T47D (cell line): ENCODE measurements at regions not wholly inside any gene's neighbourhood (a gene's known extent, or its start where the extent isn't known, plus 50 kb on each side); places are given as distances from the start of the nearest gene placed in this dataset.
"Not testable (repeated sequence)": the region's sequence is repeated elsewhere in the genome, so short reads cannot be mapped to it uniquely, and the experiment has no call there.

ENCODE experiments used
- DNase-seq, 2 experiments: peaks; one replicate each; pipeline versions ENCODE4 v3.0.0 to v3.0.0-alpha.2; 2011 to 2012; ENCODE audit warnings: low read depth in 1 of 2, low spot score in 1 of 2
- in situ Hi-C: cut with HindIII; loops from 2 replicates; pipeline ENCODE4 v1.10.0; 2016; ENCODE audit warnings: low sequenced_read_pairs, low pct_unique_long_range_greater_than_20kb

DNA sequence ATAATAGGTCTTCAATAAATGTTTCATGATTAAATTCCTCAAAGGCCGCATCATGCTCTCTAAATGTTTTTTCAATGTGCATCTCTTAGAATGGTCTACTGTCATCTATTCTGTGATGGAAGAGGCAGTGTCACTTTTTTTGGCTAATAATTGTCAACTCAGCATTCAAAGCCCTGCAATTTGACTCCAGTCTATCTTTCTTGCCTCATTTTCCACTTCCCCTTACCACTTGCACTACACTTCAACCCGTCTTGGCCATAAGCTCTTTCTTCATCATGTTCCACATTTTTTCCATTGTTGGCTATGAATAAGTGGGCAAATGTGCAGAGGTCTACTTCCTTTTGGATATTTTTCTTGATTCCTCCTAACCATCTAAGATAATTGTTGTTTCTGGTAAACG lies 59.2 kb upstream of the POMZP3 start:
- DNase-seq, in situ Hi-C loops: not testable (repeated sequence)

DNA sequence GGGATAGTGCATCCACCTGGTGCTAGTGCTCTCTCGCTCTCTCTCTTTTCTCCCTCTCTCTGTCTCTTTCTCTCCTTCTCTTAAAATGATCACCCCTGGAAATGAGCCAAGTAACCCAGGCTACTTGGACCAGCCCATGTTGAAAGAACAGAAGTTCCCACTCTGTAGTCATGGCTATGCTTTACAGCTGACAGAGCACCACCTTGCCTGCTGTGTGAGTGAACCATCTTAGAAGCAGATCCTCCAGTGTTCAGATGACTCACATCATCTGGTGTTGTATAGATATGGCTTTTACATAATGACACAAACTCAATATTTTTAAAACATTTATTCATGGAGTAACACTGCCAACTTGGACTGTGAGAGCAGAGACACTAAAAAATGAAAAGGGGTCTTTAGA lies 57.7 kb upstream of the POMZP3 start:
- in situ Hi-C loops = not testable (repeated sequence)

DNA sequence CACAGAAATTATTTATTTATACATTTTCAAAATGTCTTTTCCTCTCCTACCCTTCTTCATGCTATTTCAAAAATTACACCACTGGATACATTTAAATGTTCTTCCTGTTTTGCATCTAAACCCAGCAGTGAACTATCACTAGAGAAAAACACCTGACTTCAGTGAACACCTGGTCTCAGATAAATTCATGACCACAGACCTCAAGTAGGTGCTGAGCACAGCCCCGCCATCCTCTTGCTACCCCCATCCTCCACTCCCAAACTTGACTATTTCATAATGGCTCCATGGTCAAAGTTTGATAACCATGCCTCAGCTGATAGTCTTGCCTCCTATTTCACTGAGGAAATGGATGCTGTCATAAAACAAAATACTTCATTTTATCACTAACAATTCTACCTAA lies 56.6 kb upstream of the POMZP3 start:
- DNase-seq, in situ Hi-C loops: not testable (repeated sequence)

More for the DNA sequence above, 57.7 kb upstream of the POMZP3 start:
- not testable (repeated sequence) for DNase-seq

DNA sequence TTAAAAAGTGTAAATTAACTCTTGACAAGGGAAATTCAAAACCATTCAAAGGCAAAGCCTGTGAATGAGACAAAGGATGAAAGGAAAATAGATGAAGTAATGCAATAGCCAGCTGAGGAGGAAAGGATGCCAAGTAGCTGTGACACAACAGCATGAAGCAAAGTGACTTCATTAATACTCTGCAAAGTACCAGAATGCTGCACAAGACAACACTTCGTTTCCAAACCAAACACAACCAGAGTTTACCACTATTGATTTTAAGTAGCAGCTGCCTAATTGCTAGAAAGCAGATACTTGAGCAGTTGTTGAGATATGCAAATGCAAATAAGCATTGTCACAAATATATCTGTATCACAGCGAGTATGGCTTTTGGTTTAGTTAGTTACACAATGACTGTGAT lies 54.7 kb upstream of the POMZP3 start:
- DNase-seq, in situ Hi-C loops: not testable (repeated sequence)

DNA sequence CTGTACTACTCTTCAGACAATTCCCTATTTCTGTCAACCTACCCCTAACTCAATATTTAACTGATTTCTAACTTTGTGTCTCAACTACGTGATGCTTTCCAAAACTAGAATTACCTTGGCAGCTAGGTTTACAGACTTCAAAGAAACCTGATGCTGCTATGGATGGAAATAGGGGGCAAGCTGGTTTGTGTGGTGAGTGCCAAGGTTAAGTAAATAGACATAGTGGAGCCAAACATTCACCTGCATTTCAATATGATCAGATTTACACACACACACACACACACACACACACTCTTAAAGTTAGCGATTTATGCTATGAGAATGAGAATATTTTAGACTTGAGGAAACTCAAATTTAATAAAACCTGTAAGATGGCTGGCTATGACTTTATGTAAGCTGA lies 52.1 kb upstream of the POMZP3 start:
- DNase-seq, in situ Hi-C loops: not testable (repeated sequence)

DNA sequence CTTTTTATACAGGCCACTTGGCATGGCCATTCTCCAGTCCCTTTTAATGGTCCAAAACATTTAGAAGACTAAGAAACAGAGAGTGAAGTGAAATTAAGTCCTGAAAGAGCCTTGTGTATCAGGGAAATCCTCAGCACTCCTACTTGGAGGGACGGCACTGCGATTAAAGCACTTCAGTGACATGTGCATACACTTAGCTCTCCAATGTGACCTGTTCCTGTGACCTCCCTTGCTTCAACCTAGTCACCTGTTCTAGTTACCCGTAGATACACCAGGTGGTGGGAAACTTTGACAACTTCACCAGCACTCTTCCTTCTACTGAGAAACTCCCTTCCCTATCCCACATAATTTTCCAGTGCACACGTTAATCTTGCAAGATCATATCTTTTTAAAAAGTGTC lies 51.4 kb upstream of the POMZP3 start:
- DNase-seq, in situ Hi-C loops: not testable (repeated sequence)

DNA sequence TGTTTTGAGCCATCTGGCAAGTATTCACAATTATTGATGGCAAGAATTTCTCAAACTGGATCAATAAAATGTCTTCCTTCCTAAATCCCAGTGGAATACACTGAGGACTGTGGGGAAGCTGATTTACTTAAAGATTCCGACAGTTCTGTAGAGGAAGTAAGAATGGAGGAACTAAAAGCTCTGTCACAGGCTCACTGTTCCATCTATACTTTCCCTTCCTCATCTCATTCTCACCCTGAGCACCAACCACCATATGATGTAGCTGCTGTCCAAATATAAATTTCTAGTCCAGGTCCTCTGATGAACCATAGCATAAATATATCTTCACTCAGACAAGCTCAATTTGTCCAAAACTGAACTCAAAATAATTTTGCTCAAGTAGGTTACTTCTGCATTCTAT lies 49.8 kb upstream of the POMZP3 start:
- in situ Hi-C loops, DNase-seq: not testable (repeated sequence)
